Kidney capillary endothelial cell (primary cell): ENCODE measurements at regions not wholly inside any gene's neighbourhood (a gene's known extent, or its start where the extent isn't known, plus 50 kb on each side); places are given as distances from the start of the nearest gene placed in this dataset.
"Not testable (repeated sequence)": the region's sequence is repeated elsewhere in the genome, so short reads cannot be mapped to it uniquely, and the experiment has no call there.

Experiments used
- DNase-seq: peaks from one replicate; pipeline ENCODE4 v3.0.0-alpha.2; 2018; ENCODE audit warnings: low spot score

- no peak for DNase-seq
Measured at GRCh38 chr1:113185463-113186104, 112.6 kb downstream of the LRIG2 start.

GRCh38 chr1:113190078-113190477 is 117.1 kb downstream of the LRIG2 start:
- no peak for DNase-seq

- DNase-seq = no peak
Measured at GRCh38 chr1:113190930-113191329, 117.9 kb downstream of the LRIG2 start.

- peak; percentile 47 for DNase-seq
Measured at GRCh38 chr1:113191579-113192076, 118.6 kb downstream of the LRIG2 start.

GRCh38 chr1:113192242-113192641 is 119.2 kb downstream of the LRIG2 start:
- DNase-seq = no peak

GRCh38 chr1:113192980-113193379 is 120.0 kb downstream of the LRIG2 start:
- no peak for DNase-seq

GRCh38 chr1:113194846-113195830 is 122.1 kb downstream of the LRIG2 start:
- no peak for DNase-seq

- DNase-seq = no peak
Measured at GRCh38 chr1:113197719-113198330, 124.8 kb downstream of the LRIG2 start.

GRCh38 chr1:113198806-113199205 is 125.8 kb downstream of the LRIG2 start:
- DNase-seq = no peak

GRCh38 chr1:113199760-113200455 is 126.9 kb downstream of the LRIG2 start:
- no peak for DNase-seq

- no peak for DNase-seq
Measured at GRCh38 chr1:113201560-113201959, 128.6 kb downstream of the LRIG2 start.

GRCh38 chr1:113205980-113206766 is 133.2 kb downstream of the LRIG2 start:
- no peak for DNase-seq

GRCh38 chr1:113207019-113207418 is 134.0 kb downstream of the LRIG2 start:
- DNase-seq = no peak

- DNase-seq = no peak
Measured at GRCh38 chr1:113207457-113207856, 134.5 kb downstream of the LRIG2 start.

GRCh38 chr1:113208425-113208824 is 135.4 kb downstream of the LRIG2 start:
- DNase-seq = not testable (repeated sequence)

GRCh38 chr1:113210248-113210647 is 137.2 kb downstream of the LRIG2 start:
- no peak for DNase-seq

GRCh38 chr1:113211467-113211866 is 138.5 kb downstream of the LRIG2 start:
- no peak for DNase-seq

- DNase-seq = no peak
Measured at GRCh38 chr1:113215015-113215414, 142.0 kb downstream of the LRIG2 start.

- no peak for DNase-seq
Measured at GRCh38 chr1:113216664-113217063, 143.7 kb downstream of the LRIG2 start.

- no peak for DNase-seq
Measured at GRCh38 chr1:113217447-113218208, 144.6 kb downstream of the LRIG2 start.
